GM18909 (cell line): ENCODE measurements at regions not wholly inside any gene's neighbourhood (a gene's known extent, or its start where the extent isn't known, plus 50 kb on each side); places are given as distances from the start of the nearest gene placed in this dataset.
"Not testable (repeated sequence)": the region's sequence is repeated elsewhere in the genome, so short reads cannot be mapped to it uniquely, and the experiment has no call there.

Experiments
- ATAC-seq: cut with Tn5 transposase; IDR thresholded peaks from one replicate; pipeline ENCODE4 v1.9.1; 2021; ENCODE audit warnings: mild to moderate bottlenecking; ENCODE audit not compliant: unreplicated experiment, poor library complexity

GRCh38 chr10:10047426-10047825 is 970.2 kb upstream of the CELF2 start:
- no peak for ATAC-seq

- ATAC-seq, result no peak
Measured at GRCh38 chr10:10053051-10053450, 964.6 kb upstream of the CELF2 start.

- ATAC-seq, result no peak
Measured at GRCh38 chr10:10054466-10054865, 963.2 kb upstream of the CELF2 start.

- no peak for ATAC-seq
Measured at GRCh38 chr10:10055656-10056442, 961.8 kb upstream of the CELF2 start.

GRCh38 chr10:10056961-10057360 is 960.7 kb upstream of the CELF2 start:
- ATAC-seq, result no peak

GRCh38 chr10:10067644-10068043 is 950.0 kb upstream of the CELF2 start:
- ATAC-seq, result no peak

- not testable (repeated sequence) for ATAC-seq
Measured at GRCh38 chr10:10074847-10075246, 942.8 kb upstream of the CELF2 start.

- ATAC-seq, result no peak
Measured at GRCh38 chr10:10078446-10078845, 939.2 kb upstream of the CELF2 start.

- ATAC-seq, result no peak
Measured at GRCh38 chr10:10092581-10092980, 925.1 kb upstream of the CELF2 start.

GRCh38 chr10:10093021-10093420 is 924.7 kb upstream of the CELF2 start:
- ATAC-seq, result no peak

GRCh38 chr10:10094691-10095090 is 923.0 kb upstream of the CELF2 start:
- ATAC-seq, result no peak

- ATAC-seq, result no peak
Measured at GRCh38 chr10:10096296-10096695, 921.4 kb upstream of the CELF2 start.

- ATAC-seq, result no peak
Measured at GRCh38 chr10:10096898-10097297, 920.8 kb upstream of the CELF2 start.

GRCh38 chr10:10101106-10101505 is 916.6 kb upstream of the CELF2 start:
- no peak for ATAC-seq

- no peak for ATAC-seq
Measured at GRCh38 chr10:10110844-10111490, 906.7 kb upstream of the CELF2 start.

GRCh38 chr10:10118131-10118530 is 899.5 kb upstream of the CELF2 start:
- ATAC-seq, result no peak

GRCh38 chr10:10120671-10121070 is 897.0 kb upstream of the CELF2 start:
- no peak for ATAC-seq

- no peak for ATAC-seq
Measured at GRCh38 chr10:10125676-10126075, 892.0 kb upstream of the CELF2 start.

GRCh38 chr10:10126218-10126617 is 891.5 kb upstream of the CELF2 start:
- ATAC-seq, result no peak

GRCh38 chr10:10128387-10128786 is 889.3 kb upstream of the CELF2 start:
- ATAC-seq, result no peak

GRCh38 chr10:10130686-10131085 is 887.0 kb upstream of the CELF2 start:
- ATAC-seq, result no peak

GRCh38 chr10:10132009-10132408 is 885.7 kb upstream of the CELF2 start:
- ATAC-seq, result no peak
